A204.1 (cell line): ENCODE measurements at regions not wholly inside any gene's neighbourhood (a gene's known extent, or its start where the extent isn't known, plus 50 kb on each side); places are given as distances from the start of the nearest gene placed in this dataset.

ENCODE experiments used
- FAIRE-seq: peaks from 2 replicates; lab custom pipeline; 2012; peaks lifted over from hg19 to GRCh38; lab: Jason Lieb, UNC

- FAIRE-seq = no peak
These were observed 50.8 kb upstream of the KLHL13 start for GRCh38 chrX:118167361-118167760.

- FAIRE-seq = no peak
These were observed 54.7 kb upstream of the KLHL13 start for GRCh38 chrX:118171356-118171755.

GRCh38 chrX:118174516-118175098 is 58.0 kb upstream of the KLHL13 start:
- FAIRE-seq = no peak

GRCh38 chrX:118177708-118178107 is 61.1 kb upstream of the KLHL13 start:
- no peak for FAIRE-seq

- FAIRE-seq = no peak
These were observed 61.8 kb upstream of the KLHL13 start for GRCh38 chrX:118178450-118178849.

- no peak for FAIRE-seq
These were observed 62.6 kb upstream of the KLHL13 start for GRCh38 chrX:118179161-118179560.

GRCh38 chrX:118179718-118180117 is 63.1 kb upstream of the KLHL13 start:
- no peak for FAIRE-seq

GRCh38 chrX:118181030-118181429 is 64.4 kb upstream of the KLHL13 start:
- no peak for FAIRE-seq

GRCh38 chrX:118182025-118182424 is 65.4 kb upstream of the KLHL13 start:
- no peak for FAIRE-seq

GRCh38 chrX:118182681-118183080 is 66.1 kb upstream of the KLHL13 start:
- no peak for FAIRE-seq

GRCh38 chrX:118183606-118184005 is 67.0 kb upstream of the KLHL13 start:
- FAIRE-seq = no peak

GRCh38 chrX:118187100-118187499 is 70.5 kb upstream of the KLHL13 start:
- FAIRE-seq = no peak

GRCh38 chrX:118189000-118189399 is 72.4 kb upstream of the KLHL13 start:
- FAIRE-seq = no peak

- FAIRE-seq = no peak
These were observed 73.0 kb upstream of the KLHL13 start for GRCh38 chrX:118189628-118190027.

GRCh38 chrX:118197730-118198129 is 81.1 kb upstream of the KLHL13 start:
- no peak for FAIRE-seq

GRCh38 chrX:118198577-118198976 is 82.0 kb upstream of the KLHL13 start:
- no peak for FAIRE-seq

GRCh38 chrX:118199997-118200396 is 83.4 kb upstream of the KLHL13 start:
- FAIRE-seq = no peak

GRCh38 chrX:118205421-118206395 is 89.1 kb upstream of the KLHL13 start:
- FAIRE-seq = no peak

GRCh38 chrX:118207831-118208453 is 91.3 kb upstream of the KLHL13 start:
- no peak for FAIRE-seq

GRCh38 chrX:118208481-118208880 is 91.9 kb upstream of the KLHL13 start:
- no peak for FAIRE-seq

GRCh38 chrX:118211891-118212816 is 95.5 kb upstream of the KLHL13 start:
- no peak for FAIRE-seq

- FAIRE-seq = no peak
These were observed 96.2 kb upstream of the KLHL13 start for GRCh38 chrX:118212817-118213183.
